OCI-LY1 (cell line): ENCODE measurements at regions not wholly inside any gene's neighbourhood (a gene's known extent, or its start where the extent isn't known, plus 50 kb on each side); places are given as distances from the start of the nearest gene placed in this dataset.

ENCODE experiments used
- H2AFZ ChIP-seq: fragments of 200-600 bp; sonication (generic), shearing (Covaris generic); 2 replicates; pipeline ENCODE4 v1.6.0; 2014; ENCODE audit warnings: antibody characterized with exemption, mild to moderate bottlenecking, low read length
- H3F3A ChIP-seq: fragments of 200-600 bp; sonication (generic), shearing (Covaris generic); 2 replicates; pipeline ENCODE4 v1.6.0; 2014; ENCODE audit warnings: mild to moderate bottlenecking, antibody characterized with exemption, low read length, moderate library complexity; ENCODE audit not compliant: insufficient read depth
- H3K27ac ChIP-seq: fragments of 200-600 bp; sonication (generic); 2 replicates; pipeline ENCODE4 v1.5.1; 2014; ENCODE audit warnings: low read length, mixed run types, mild to moderate bottlenecking, low read depth; ENCODE audit not compliant: poor library complexity, severe bottlenecking
- H3K27me3 ChIP-seq: fragments of 200-600 bp; sonication (generic); 2 replicates; pipeline ENCODE4 v1.6.0; 2014; ENCODE audit warnings: antibody characterized with exemption, mild to moderate bottlenecking, low read length, moderate library complexity; ENCODE audit not compliant: insufficient read depth
- H3K36me3 ChIP-seq: fragments of 200-600 bp; sonication (generic); 2 replicates; pipeline ENCODE4 v1.6.1; 2014; ENCODE audit warnings: mild to moderate bottlenecking, antibody characterized with exemption, low read length, moderate library complexity, mixed read lengths; ENCODE audit not compliant: insufficient read depth
- H3K4me1 ChIP-seq: fragments of 200-600 bp; sonication (generic); 2 replicates; pipeline ENCODE4 v1.5.1; 2014; ENCODE audit warnings: mild to moderate bottlenecking, low read length, moderate library complexity; ENCODE audit not compliant: insufficient read depth, severe bottlenecking
- H3K4me2 ChIP-seq: fragments of 200-600 bp; sonication (generic), shearing (Covaris generic); 2 replicates; pipeline ENCODE4 v1.6.1; 2014; ENCODE audit warnings: low read length
- H3K4me3 ChIP-seq: fragments of 200-600 bp; sonication (generic); 2 replicates; pipeline ENCODE4 v1.5.1; 2014; ENCODE audit warnings: low read length, low read depth, mild to moderate bottlenecking, mixed read lengths; ENCODE audit not compliant: poor library complexity, severe bottlenecking
- H3K79me2 ChIP-seq: fragments of 200-600 bp; shearing (Covaris generic); 2 replicates; pipeline ENCODE4 v1.6.1; 2016; ENCODE audit warnings: mixed run types, low read length, mixed read lengths; ENCODE audit not compliant: insufficient read depth
- H3K9ac ChIP-seq: fragments of 200-600 bp; sonication (generic), shearing (Covaris generic); 2 replicates; pipeline ENCODE4 v1.6.1; 2014; ENCODE audit warnings: mild to moderate bottlenecking, low read length, mixed read lengths
- H3K9me2 ChIP-seq: fragments of 200-600 bp; sonication (generic), shearing (Covaris generic); 2 replicates; pipeline ENCODE4 v1.6.1; 2014; ENCODE audit warnings: low read depth, mild to moderate bottlenecking, low read length, mixed read lengths
- H3K9me3 ChIP-seq: fragments of 200-600 bp; shearing (Covaris generic); 2 replicates; pipeline ENCODE4 v1.6.1; 2014; ENCODE audit warnings: low read length, mixed read lengths
- H4K20me1 ChIP-seq: fragments of 200-600 bp; sonication (generic), shearing (Covaris generic); 2 replicates; pipeline ENCODE4 v1.6.0; 2016; ENCODE audit warnings: mild to moderate bottlenecking, low read length; ENCODE audit not compliant: insufficient read depth
- EZH2 ChIP-seq: fragments of 200-600 bp; sonication (generic), shearing (Covaris generic); IDR thresholded peaks from 2 replicates; pipeline ENCODE4 v1.8.0; 2017; ENCODE audit warnings: borderline replicate concordance, mixed run types, mild to moderate bottlenecking, antibody characterized with exemption, low read length, moderate library complexity, mixed read lengths
- TF ChIP-seq, protein P1 (sequence below): fragments of 200-600 bp; sonication (generic), shearing (Covaris generic); IDR thresholded peaks from 2 replicates; pipeline ENCODE4 v1.5.1; 2017; ENCODE audit warnings: mild to moderate bottlenecking, antibody characterized with exemption, low read length, moderate library complexity, mixed read lengths

DNA sequence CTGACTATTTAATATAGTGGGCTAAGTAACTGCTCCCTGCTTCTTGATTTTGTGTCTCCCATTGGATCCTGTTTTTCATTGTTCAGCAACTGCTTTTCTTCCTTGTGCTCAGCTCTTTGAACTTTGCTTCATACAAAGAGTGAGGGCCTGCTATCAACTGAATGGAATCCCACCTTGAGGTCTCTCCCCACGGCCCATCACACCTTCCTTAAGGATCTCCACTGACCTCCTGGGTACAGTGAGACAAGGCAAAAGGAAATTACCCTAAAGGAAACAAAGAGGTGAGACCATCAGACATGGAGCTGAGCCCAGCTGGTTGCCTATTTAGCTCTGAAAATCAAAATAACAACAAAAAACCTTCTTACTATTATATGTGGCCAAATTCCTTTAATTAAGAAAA is 91.3 kb upstream of the RPL34 start:
- Histone ChIP-seq H3K27ac (no peak overlapping the region), H3F3A (no peaks in the 10 kb centered on the region; the same call in 1 of the 2 replicates), H3K9ac (no peak overlapping the region), H2AFZ (no peak overlapping the region), H3K4me1 (no peaks in the 10 kb centered on the region), H4K20me1 (no peaks in the 10 kb centered on the region), H3K9me2 (no peaks in the 10 kb centered on the region), H3K9me3 (no peaks in the 10 kb centered on the region), H3K4me2 (no peak overlapping the region), H3K79me2 (no peaks in the 10 kb centered on the region), H3K36me3 (no peaks in the 10 kb centered on the region), H3K4me3 (no peak overlapping the region), H3K27me3 (no peaks in the 10 kb centered on the region)
- TF ChIP-seq EZH2, result no peak
- TF ChIP-seq, protein P1, sequence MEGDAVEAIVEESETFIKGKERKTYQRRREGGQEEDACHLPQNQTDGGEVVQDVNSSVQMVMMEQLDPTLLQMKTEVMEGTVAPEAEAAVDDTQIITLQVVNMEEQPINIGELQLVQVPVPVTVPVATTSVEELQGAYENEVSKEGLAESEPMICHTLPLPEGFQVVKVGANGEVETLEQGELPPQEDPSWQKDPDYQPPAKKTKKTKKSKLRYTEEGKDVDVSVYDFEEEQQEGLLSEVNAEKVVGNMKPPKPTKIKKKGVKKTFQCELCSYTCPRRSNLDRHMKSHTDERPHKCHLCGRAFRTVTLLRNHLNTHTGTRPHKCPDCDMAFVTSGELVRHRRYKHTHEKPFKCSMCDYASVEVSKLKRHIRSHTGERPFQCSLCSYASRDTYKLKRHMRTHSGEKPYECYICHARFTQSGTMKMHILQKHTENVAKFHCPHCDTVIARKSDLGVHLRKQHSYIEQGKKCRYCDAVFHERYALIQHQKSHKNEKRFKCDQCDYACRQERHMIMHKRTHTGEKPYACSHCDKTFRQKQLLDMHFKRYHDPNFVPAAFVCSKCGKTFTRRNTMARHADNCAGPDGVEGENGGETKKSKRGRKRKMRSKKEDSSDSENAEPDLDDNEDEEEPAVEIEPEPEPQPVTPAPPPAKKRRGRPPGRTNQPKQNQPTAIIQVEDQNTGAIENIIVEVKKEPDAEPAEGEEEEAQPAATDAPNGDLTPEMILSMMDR, result no peak

DNA sequence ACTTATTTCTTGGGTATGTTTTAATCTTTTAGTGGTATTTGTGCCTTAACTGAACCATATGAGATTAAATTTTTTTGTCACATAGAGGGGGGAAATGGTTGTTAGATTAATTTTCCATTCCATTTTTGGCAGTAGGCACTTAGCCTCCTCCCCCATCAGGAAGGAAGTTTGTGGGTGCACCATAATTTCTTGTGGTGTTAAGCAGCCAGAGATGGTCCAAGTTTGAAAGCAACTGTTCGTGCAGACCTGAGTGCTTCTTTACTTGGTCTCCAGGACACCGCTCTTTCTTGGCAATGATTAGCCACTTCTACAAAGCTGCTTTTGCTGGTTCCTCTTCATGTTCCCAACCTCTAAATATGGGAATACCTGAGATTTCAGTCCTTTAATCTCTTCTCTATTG is 92.7 kb upstream of the RPL34 start:
- Histone ChIP-seq H3K4me3 (no peak overlapping the region), H3K4me2 (no peak overlapping the region), H3K36me3 (no peaks in the 10 kb centered on the region), H3F3A (no peaks in the 10 kb centered on the region; the same call in 1 of the 2 replicates), H3K79me2 (no peaks in the 10 kb centered on the region), H3K9me2 (no peaks in the 10 kb centered on the region), H3K4me1 (no peaks in the 10 kb centered on the region), H2AFZ (no peak overlapping the region), H4K20me1 (no peaks in the 10 kb centered on the region), H3K27me3 (no peaks in the 10 kb centered on the region), H3K9ac (no peak overlapping the region), H3K27ac (no peak overlapping the region), H3K9me3 (no peaks in the 10 kb centered on the region)
- TF ChIP-seq, protein P1, result no peak

DNA sequence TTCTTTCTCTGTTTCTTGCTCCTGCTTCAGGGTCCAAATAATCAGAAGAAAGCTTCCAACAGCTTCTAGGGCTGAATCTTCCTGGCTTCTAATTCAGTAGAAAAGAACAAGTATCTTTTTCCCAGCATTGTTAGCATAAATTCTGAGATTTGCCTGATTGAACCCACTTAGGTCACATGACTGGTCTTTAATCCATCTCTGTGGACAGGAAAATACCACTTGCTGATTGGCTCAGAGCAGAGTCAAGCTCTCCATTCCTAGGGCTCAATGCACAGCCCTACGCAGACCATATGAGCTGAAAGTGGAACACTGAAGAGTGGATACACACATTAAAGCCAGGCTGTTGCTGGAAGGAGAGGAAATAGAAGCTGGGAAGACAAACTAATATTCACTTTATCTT is 99.6 kb upstream of the RPL34 start:
- Histone ChIP-seq H3K4me2 (no peak overlapping the region), H3K27me3 (no peaks in the 10 kb centered on the region), H3K4me3 (no peak overlapping the region), H3K9me2 (no peaks in the 10 kb centered on the region), H2AFZ (no peak overlapping the region), H3K36me3 (no peaks in the 10 kb centered on the region), H3K9me3 (no peaks in the 10 kb centered on the region), H3K4me1 (no peaks in the 10 kb centered on the region), H3K9ac (no peak overlapping the region), H4K20me1 (no peaks in the 10 kb centered on the region), H3K79me2 (no peaks in the 10 kb centered on the region), H3K27ac (no peak overlapping the region), H3F3A (no peaks in the 10 kb centered on the region; the same call in 1 of the 2 replicates)
- TF ChIP-seq, protein P1, result no peak
- no peak for TF ChIP-seq EZH2
